Chondrocyte (in vitro differentiated cells): ENCODE measurements at regions not wholly inside any gene's neighbourhood (a gene's known extent, or its start where the extent isn't known, plus 50 kb on each side); places are given as distances from the start of the nearest gene placed in this dataset.
"Not testable (repeated sequence)": the region's sequence is repeated elsewhere in the genome, so short reads cannot be mapped to it uniquely, and the experiment has no call there.

Source experiments
- DNase-seq: peaks from one replicate; pipeline ENCODE4 v3.0.0; 2021; ENCODE audit warnings: mixed read lengths, low spot score
- H3K27ac Mint-ChIP-seq: one replicate; pipeline ENCODE4 v1.8.0; 2021; ENCODE audit warnings: mild to moderate bottlenecking, moderate library complexity, mixed read lengths; ENCODE audit not compliant: unreplicated experiment
- H3K27me3 Mint-ChIP-seq: 2 replicates; pipeline ENCODE4 v1.8.0; 2021; ENCODE audit warnings: low read depth, mixed read lengths
- H3K36me3 Mint-ChIP-seq: 2 replicates; pipeline ENCODE4 v1.8.0; 2021; ENCODE audit warnings: low read depth, mixed read lengths
- H3K4me1 Mint-ChIP-seq: 2 replicates; pipeline ENCODE4 v1.8.0; 2021; ENCODE audit warnings: low read depth, mild to moderate bottlenecking, mixed read lengths
- H3K4me3 Mint-ChIP-seq: one replicate; pipeline ENCODE4 v1.8.0; 2021; ENCODE audit warnings: mild to moderate bottlenecking, moderate library complexity, mixed read lengths; ENCODE audit not compliant: unreplicated experiment
- H3K9me3 Mint-ChIP-seq: 2 replicates; pipeline ENCODE4 v1.8.0; 2021; ENCODE audit warnings: low read depth, mixed read lengths
- CTCF ChIP-seq: fragments of 200-600 bp; sonication (generic); IDR thresholded peaks from 2 replicates; pipeline ENCODE4 v1.5.0; 2021; ENCODE audit warnings: antibody characterized with exemption, mild to moderate bottlenecking, moderate library complexity

GRCh38 chr5:8721536-8721935 lies 824.3 kb downstream of the SEMA5A start:
- no peak overlapping the region for H3K4me3 Mint-ChIP-seq
- H3K27ac Mint-ChIP-seq: no peak overlapping the region
- peaks cover 2% of the 10 kb centered on the region for H3K4me1 Mint-ChIP-seq
- no peaks in the 10 kb centered on the region for H3K9me3 Mint-ChIP-seq
- DNase-seq: no peak
- no peaks in the 10 kb centered on the region for H3K36me3 Mint-ChIP-seq
- no peak for TF ChIP-seq CTCF
- H3K27me3 Mint-ChIP-seq: no peaks in the 10 kb centered on the region

GRCh38 chr5:8726383-8727036 lies 819.4 kb downstream of the SEMA5A start:
- Mint-ChIP-seq H3K4me3 (no peak overlapping the region), H3K9me3 (no peaks in the 10 kb centered on the region), H3K36me3 (no peaks in the 10 kb centered on the region), H3K27me3 (no peaks in the 10 kb centered on the region), H3K27ac (no peak overlapping the region), H3K4me1 (peaks cover 34% of the 10 kb centered on the region)
- DNase-seq: no peak
- no peak for TF ChIP-seq CTCF

GRCh38 chr5:8727396-8727795 lies 818.5 kb downstream of the SEMA5A start:
- peaks cover 2% of the 10 kb centered on the region for H3K36me3 Mint-ChIP-seq

GRCh38 chr5:8729437-8729836 lies 816.4 kb downstream of the SEMA5A start:
- peaks cover 3% of the 10 kb centered on the region for H3K9me3 Mint-ChIP-seq
- no peak for DNase-seq
- H3K27ac Mint-ChIP-seq: no peak overlapping the region
- H3K27me3 Mint-ChIP-seq: no peaks in the 10 kb centered on the region
- no peak overlapping the region for H3K4me3 Mint-ChIP-seq
- H3K36me3 Mint-ChIP-seq: peaks cover 2% of the 10 kb centered on the region
- TF ChIP-seq CTCF: no peak
- H3K4me1 Mint-ChIP-seq: peaks cover 34% of the 10 kb centered on the region

More at GRCh38 chr5:8727396-8727795, 818.5 kb downstream of the SEMA5A start:
- peaks cover 3% of the 10 kb centered on the region for H3K9me3 Mint-ChIP-seq
- no peak overlapping the region for H3K27ac Mint-ChIP-seq
- TF ChIP-seq CTCF: no peak
- no peak for DNase-seq
- no peak overlapping the region for H3K4me3 Mint-ChIP-seq
- H3K4me1 Mint-ChIP-seq: peaks cover 34% of the 10 kb centered on the region
- H3K27me3 Mint-ChIP-seq: no peaks in the 10 kb centered on the region

- Mint-ChIP-seq H3K27me3 (no peaks in the 10 kb centered on the region), H3K27ac (peak overlapping the region; percentile 75), H3K4me1 (peaks cover 34% of the 10 kb centered on the region), H3K4me3 (no peak overlapping the region), H3K36me3 (peaks cover 2% of the 10 kb centered on the region), H3K9me3 (peaks cover 3% of the 10 kb centered on the region)
- DNase-seq: no peak
- no peak for TF ChIP-seq CTCF
Observed at GRCh38 chr5:8730194-8730593, 815.7 kb downstream of the SEMA5A start.

GRCh38 chr5:8731110-8731509 lies 814.8 kb downstream of the SEMA5A start:
- DNase-seq, H3K36me3 Mint-ChIP-seq, H3K27me3 Mint-ChIP-seq, H3K27ac Mint-ChIP-seq, H3K4me3 Mint-ChIP-seq, H3K9me3 Mint-ChIP-seq: not testable (repeated sequence)
- H3K4me1 Mint-ChIP-seq: peaks cover 34% of the 10 kb centered on the region
